DMS53 treated with DMSO at 0.1 percent for 48 hours (cell line): ENCODE measurements at regions not wholly inside any gene's neighbourhood (a gene's known extent, or its start where the extent isn't known, plus 50 kb on each side); places are given as distances from the start of the nearest gene placed in this dataset.

Experiments
- DNase-seq: peaks from one replicate; lab custom pipeline; 2025; ENCODE audit not compliant: unreplicated experiment; lab: John Stamatoyannopoulos, UW

DNA sequence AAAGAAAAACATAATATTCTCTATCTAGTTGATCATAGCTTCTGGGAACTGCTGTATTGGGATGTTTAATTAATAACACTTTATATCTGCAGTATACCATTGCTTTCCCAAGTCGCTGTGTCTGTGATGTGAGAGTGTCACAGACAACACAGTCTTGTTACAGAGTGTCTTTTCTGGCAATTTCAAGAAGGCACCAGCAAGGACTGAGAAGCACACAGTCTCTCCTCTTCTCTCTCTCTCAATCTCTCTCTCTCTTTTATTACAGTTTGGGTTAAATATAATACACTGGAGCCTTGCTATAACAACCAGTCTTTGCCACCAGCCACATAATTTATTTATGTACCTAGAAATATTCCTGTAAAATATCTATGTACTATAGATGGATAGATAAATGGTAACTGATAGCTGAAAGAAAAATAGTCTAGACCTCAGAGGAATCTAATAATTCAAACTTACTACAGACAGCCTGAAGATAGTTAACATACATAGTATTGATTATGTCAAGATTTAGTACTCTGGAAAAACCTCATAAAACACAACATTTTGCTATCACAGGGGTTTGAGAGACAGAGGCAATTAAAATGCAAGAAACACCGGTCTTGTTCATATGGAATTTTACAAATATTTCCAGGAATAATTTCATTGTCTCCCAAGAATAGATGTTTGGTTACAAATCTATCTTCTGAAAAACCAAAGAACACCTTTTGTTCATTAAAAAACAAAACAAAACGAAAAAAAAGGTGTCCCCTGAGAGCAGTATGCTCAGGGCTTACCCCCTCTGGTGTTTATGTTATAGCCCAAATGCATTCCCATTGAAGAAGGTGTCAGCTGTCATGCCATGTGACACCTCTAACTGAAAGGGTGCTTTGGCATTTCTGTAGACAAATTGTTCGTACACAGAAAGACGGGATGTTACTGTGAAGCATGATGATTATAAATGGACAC, 507.8 kb downstream of the TBC1D4 start:
- DNase-seq, result no peak

DNA sequence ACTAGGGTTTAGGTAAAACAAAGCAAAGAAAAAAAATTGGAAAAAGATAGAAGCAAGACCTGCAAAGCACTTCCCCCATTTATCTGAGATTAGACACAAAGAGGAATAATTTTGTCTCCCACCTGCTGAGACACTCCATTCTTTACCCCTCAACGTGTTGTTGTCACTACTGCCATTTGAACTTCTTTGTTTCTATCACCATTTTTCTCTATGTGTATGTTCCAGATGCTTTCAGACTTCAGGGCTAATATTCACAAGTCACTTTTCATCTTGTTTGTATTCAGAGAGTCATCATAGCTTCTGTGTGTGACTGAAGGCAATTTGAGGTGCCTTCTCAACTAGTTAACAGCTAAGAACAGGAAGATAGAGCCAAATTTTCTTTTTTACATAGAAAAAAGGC, 512.5 kb downstream of the TBC1D4 start:
- no peak for DNase-seq

GRCh38 chr13:74966814-74967424, 515.0 kb downstream of the TBC1D4 start:
- DNase-seq, result no peak

DNA sequence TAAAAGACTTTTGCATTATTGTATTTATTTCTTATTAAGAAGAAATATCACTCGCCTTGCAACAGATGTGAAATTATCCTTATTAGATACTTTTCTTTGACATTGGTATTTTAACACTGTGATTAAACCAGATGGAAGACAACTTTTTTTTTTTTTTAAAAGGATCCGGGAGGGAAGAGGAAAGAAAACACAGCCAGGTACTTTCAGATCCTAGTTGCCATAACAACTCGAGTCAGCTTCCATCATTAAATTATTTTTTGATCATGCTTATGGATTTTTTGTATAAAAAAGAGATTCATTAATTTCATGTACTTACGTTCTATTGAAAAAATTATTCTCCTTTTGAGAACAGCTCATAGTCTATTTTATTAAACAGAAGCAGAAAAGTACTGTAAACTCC, 515.7 kb downstream of the TBC1D4 start:
- DNase-seq, result no peak

DNA sequence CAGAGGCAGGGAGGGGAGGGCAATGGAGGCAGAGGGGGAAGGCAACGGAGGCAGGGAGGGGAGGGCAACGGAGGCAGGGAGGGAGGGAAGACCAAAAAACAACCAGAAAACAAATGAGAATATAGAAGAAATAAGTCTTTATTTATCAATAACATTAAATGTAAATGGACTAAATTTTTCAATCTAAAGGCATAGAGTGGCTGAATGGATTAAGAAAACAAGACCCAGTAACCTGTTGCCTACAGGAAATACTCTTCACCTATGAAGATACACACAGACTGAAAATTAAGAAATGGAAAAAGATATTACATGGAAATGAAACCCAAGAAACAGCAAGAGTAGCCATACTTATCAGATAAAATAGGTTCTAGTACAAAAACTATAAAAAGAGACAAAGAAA, 536.3 kb downstream of the TBC1D4 start:
- DNase-seq, result no peak

GRCh38 chr13:74931698-74932433, 550.1 kb downstream of the TBC1D4 start:
- no peak for DNase-seq

GRCh38 chr13:74930402-74931165, 551.4 kb downstream of the TBC1D4 start:
- no peak for DNase-seq

- DNase-seq, result no peak
Observed at GRCh38 chr13:74929436-74929835, 552.5 kb downstream of the TBC1D4 start.

- no peak for DNase-seq
Observed at GRCh38 chr13:74927823-74928222, 554.1 kb downstream of the TBC1D4 start.

GRCh38 chr13:74922963-74923362, 559.0 kb downstream of the TBC1D4 start:
- no peak for DNase-seq

- DNase-seq, result no peak
Observed at GRCh38 chr13:74921326-74921725, 560.6 kb downstream of the TBC1D4 start.

- DNase-seq, result no peak
Observed at GRCh38 chr13:74920920-74921319, 561.0 kb downstream of the TBC1D4 start.

DNA sequence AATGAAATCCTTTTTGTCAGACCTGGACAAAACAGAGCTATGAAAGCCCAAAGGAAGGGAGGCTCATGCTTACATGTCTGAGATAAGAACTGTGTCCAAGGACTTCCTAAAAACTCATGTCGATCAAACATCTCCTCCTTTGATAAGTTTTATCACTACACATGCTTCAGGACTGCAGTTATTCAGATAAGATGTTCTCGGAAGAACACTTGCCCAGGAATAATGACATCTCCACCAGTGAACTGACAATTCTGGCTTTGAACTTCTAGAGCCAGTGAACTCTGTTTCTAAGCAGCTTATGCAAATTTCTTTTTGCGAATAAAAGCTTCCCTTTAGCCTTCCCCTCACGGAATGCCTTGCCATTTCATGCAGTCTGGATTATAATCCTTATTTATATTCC, 561.6 kb downstream of the TBC1D4 start:
- DNase-seq, result no peak

DNA sequence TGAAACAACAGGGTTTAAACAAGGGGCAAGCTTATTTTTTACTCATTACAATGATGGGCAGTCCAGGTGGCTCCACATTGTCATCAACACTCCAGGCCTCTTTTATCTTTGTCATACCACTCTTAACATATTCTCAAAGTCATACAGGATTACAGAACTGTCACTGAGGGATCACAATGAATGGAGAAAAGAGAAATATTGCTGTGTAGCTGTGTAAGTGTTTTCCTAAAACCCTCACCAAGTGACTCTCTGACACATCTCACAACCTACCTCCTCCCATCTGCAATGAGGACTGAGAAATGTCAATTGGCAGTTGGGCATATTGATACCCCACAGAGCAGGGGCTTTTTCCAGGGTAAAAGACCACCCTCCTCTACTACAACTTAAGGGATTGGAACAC, 562.1 kb downstream of the TBC1D4 start:
- no peak for DNase-seq

- DNase-seq, result no peak
Observed at GRCh38 chr13:74912898-74913297, 569.1 kb downstream of the TBC1D4 start.

GRCh38 chr13:74910415-74910814, 571.6 kb downstream of the TBC1D4 start:
- no peak for DNase-seq

- DNase-seq, result no peak
Observed at GRCh38 chr13:74907788-74908187, 574.2 kb downstream of the TBC1D4 start.

DNA sequence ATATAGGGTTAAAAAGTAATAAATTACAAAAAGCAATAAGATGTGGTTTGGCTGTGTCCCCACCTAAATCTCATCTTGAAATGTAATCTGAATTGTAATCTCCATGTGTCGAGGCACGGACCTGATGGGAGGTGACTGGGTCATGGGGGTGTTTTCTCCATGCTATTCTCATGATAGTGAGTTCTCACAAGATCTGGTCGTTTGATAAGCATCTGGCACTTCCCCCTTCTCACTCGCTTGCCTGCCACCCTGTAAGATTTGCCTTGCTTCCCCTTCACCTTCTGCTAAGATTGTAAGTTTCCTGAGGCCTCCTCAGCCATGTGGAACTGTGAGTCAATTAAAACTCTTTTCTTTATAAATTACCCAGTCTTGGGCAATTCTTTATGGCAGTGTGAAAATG, 577.4 kb downstream of the TBC1D4 start:
- DNase-seq, result no peak

DNA sequence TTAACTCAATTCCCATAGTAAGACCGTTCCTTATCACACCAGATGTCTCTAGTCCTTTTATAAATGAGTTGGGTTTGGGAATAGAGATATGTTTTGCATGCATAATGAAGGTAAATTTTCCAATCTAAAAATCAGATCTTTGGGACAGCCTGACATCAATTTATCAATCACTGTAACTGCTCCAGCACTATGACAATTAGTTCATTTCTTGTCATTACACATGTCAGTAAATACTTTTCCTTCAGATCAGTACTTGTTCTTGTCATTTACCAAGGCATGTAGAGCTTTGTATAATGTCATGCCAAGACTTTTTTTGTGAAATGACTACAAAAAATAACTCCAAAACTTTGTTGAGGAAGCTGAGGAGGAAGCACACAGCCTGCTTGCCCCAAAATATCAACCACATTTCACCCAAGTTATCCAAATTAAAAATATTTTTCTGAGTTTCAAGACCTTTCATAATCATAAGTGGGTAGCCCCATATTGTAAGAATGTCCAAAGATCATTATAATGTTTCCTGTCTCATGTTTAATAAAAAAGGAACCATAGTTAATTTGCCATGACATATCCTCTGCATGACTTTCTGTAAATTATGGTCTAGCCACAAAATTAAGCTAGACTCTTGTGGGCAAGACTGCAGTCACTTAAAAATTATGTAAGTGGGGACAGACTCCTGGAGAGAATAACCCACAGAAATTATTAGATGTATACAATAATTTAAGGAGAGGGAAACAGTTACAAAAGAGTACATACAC, 586.8 kb downstream of the TBC1D4 start:
- DNase-seq, result no peak

- no peak for DNase-seq
Observed at GRCh38 chr13:74892096-74892495, 589.9 kb downstream of the TBC1D4 start.
